Inflammatory macrophage (primary cell): ENCODE measurements at regions not wholly inside any gene's neighbourhood (a gene's known extent, or its start where the extent isn't known, plus 50 kb on each side); places are given as distances from the start of the nearest gene placed in this dataset.
"Not testable (repeated sequence)": the region's sequence is repeated elsewhere in the genome, so short reads cannot be mapped to it uniquely, and the experiment has no call there.

Source experiments
- DNase-seq, 2 donors: peaks; one replicate each; pipeline ENCODE4 v3.0.0-alpha.2; 2020 to 2022

- DNase-seq = no peak
These were observed 403.7 kb downstream of the OXSM start for GRCh38 chr3:26193558-26193957.

GRCh38 chr3:26196781-26197180 is 406.9 kb downstream of the OXSM start:
- DNase-seq = no peak

- no peak for DNase-seq
These were observed 408.7 kb downstream of the OXSM start for GRCh38 chr3:26198609-26199008.

GRCh38 chr3:26202169-26202568 is 412.3 kb downstream of the OXSM start:
- DNase-seq = no peak

GRCh38 chr3:26205475-26205874 is 415.6 kb downstream of the OXSM start:
- no peak for DNase-seq

GRCh38 chr3:26208201-26208600 is 414.4 kb upstream of the LRRC3B start:
- DNase-seq = no peak

GRCh38 chr3:26229801-26230200 is 392.8 kb upstream of the LRRC3B start:
- no peak for DNase-seq

GRCh38 chr3:26233374-26233773 is 389.2 kb upstream of the LRRC3B start:
- DNase-seq = no peak

GRCh38 chr3:26236531-26236930 is 386.0 kb upstream of the LRRC3B start:
- DNase-seq = no peak

- no peak for DNase-seq
These were observed 385.4 kb upstream of the LRRC3B start for GRCh38 chr3:26237036-26237682.

- DNase-seq = not testable (repeated sequence)
These were observed 378.0 kb upstream of the LRRC3B start for GRCh38 chr3:26244586-26244985.

GRCh38 chr3:26245236-26245635 is 377.3 kb upstream of the LRRC3B start:
- no peak for DNase-seq

- no peak for DNase-seq
These were observed 375.7 kb upstream of the LRRC3B start for GRCh38 chr3:26246901-26247300.

- DNase-seq = no peak
These were observed 374.9 kb upstream of the LRRC3B start for GRCh38 chr3:26247712-26248111.

GRCh38 chr3:26252001-26252400 is 370.6 kb upstream of the LRRC3B start:
- no peak for DNase-seq

- DNase-seq = no peak
These were observed 366.3 kb upstream of the LRRC3B start for GRCh38 chr3:26256224-26256623.

- DNase-seq = no peak
These were observed 363.4 kb upstream of the LRRC3B start for GRCh38 chr3:26259176-26259575.

- DNase-seq = no peak
These were observed 362.4 kb upstream of the LRRC3B start for GRCh38 chr3:26260139-26260538.

- DNase-seq = no peak
These were observed 357.9 kb upstream of the LRRC3B start for GRCh38 chr3:26264708-26265107.

- DNase-seq = no peak
These were observed 350.7 kb upstream of the LRRC3B start for GRCh38 chr3:26271848-26272247.

GRCh38 chr3:26273196-26273595 is 349.4 kb upstream of the LRRC3B start:
- no peak for DNase-seq

GRCh38 chr3:26279091-26279490 is 343.5 kb upstream of the LRRC3B start:
- no peak for DNase-seq

- no peak for DNase-seq
These were observed 342.1 kb upstream of the LRRC3B start for GRCh38 chr3:26280517-26280916.

- DNase-seq = no peak
These were observed 341.1 kb upstream of the LRRC3B start for GRCh38 chr3:26281284-26281985.

GRCh38 chr3:26284503-26284902 is 338.1 kb upstream of the LRRC3B start:
- not testable (repeated sequence) for DNase-seq
